MCF 10A (cell line): ENCODE measurements at regions not wholly inside any gene's neighbourhood (a gene's known extent, or its start where the extent isn't known, plus 50 kb on each side); places are given as distances from the start of the nearest gene placed in this dataset.

Experiments
- BruUV-seq: library from RNA; stranded (reverse); fragments of 400-500 nt; replicated peaks from 2 replicates; lab custom pipeline; 2021; lab: Mats Ljungman, UMichigan
- CTCF ChIA-PET: fragments of 300-600 bp; sonication (Branson Sonifier 250); formaldehyde crosslinking; extraction: SDS; loops from one replicate; lab custom pipeline; 2021; ENCODE audit warnings: antibody characterized with exemption, inconsistent platforms; lab: Yijun Ruan, JAX
- POLR2A ChIA-PET: fragments of 300-600, 350-650 bp; sonication (Branson Sonifier 250); formaldehyde crosslinking; extraction: SDS; loops from one replicate; lab custom pipeline; 2020; ENCODE audit warnings: antibody characterized with exemption, inconsistent platforms; lab: Yijun Ruan, JAX
- DNase-seq: peaks from one replicate; pipeline ENCODE4 v3.0.0-alpha.2; 2018; ENCODE audit not compliant: unreplicated experiment
- H3K27ac Mint-ChIP-seq: one replicate; pipeline ENCODE4 v1.8.0; 2022; ENCODE audit warnings: mild to moderate bottlenecking, low read depth, mixed read lengths; ENCODE audit not compliant: unreplicated experiment
- H3K27me3 Mint-ChIP-seq: one replicate; pipeline ENCODE4 v1.8.0; 2022; ENCODE audit warnings: mixed read lengths; ENCODE audit not compliant: insufficient read depth, unreplicated experiment
- H3K36me3 Mint-ChIP-seq: one replicate; pipeline ENCODE4 v1.8.0; 2022; ENCODE audit warnings: mild to moderate bottlenecking, moderate library complexity, mixed read lengths; ENCODE audit not compliant: insufficient read depth, unreplicated experiment
- H3K4me1 Mint-ChIP-seq: one replicate; pipeline ENCODE4 v1.8.0; 2022; ENCODE audit warnings: mixed read lengths; ENCODE audit not compliant: insufficient read depth, unreplicated experiment
- H3K4me3 Mint-ChIP-seq: one replicate; pipeline ENCODE4 v1.8.0; 2022; ENCODE audit warnings: mild to moderate bottlenecking, moderate library complexity, mixed read lengths; ENCODE audit not compliant: unreplicated experiment
- H3K9me3 Mint-ChIP-seq: one replicate; pipeline ENCODE4 v1.8.0; 2022; ENCODE audit warnings: mixed read lengths; ENCODE audit not compliant: unreplicated experiment
- intact Hi-C: fragments of 100-400 bp; cut with micrococcal nuclease; formaldehyde crosslinking; loops from 2 replicates; pipeline ENCODE4 v1.14.1; 2022
- TF ChIP-seq, protein P1 (sequence below): fragments of 200-600 bp; IDR thresholded peaks from one replicate; pipeline ENCODE4 v1.8.0; 2022; ENCODE audit warnings: antibody characterized with exemption, mild to moderate bottlenecking; ENCODE audit not compliant: unreplicated experiment

DNA sequence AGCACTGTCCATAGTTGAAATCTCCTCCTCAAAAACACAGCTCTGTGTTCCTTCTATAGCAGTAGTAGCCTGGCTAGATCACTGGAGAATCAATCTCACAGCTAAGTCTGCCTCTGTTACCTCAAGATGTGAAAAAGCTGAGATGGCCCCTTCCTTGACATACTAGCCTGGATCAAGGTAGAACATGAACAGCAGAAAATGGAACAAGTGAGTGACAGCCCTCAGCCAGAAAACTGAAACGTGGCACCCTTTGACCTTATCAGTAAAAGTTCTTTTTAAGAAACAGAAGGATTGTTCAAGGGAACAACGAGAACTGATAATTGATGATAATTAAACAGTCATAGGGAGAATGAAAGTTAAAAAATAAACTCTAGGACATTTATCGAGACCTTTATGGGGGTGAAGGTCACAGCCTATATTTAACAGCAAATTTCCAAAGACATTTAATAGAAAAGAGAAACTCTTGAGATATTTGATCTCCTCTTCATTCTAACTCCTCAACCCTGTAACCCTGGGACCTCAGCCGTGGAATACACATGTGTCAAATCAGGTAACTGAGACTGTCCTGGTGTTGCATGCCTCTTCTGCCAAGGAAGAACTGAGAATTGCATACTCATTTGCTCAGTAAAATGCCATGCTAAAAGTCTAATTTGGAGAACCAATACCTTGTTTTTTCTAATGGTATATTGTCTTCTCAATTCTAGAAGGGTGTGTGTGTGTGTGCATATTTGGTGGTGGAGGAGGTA is 258.0 kb upstream of the ATP2B1 start:
- Mint-ChIP-seq H3K36me3 (no peaks in the 10 kb centered on the region), H3K27ac (no peak overlapping the region), H3K27me3 (no peaks in the 10 kb centered on the region), H3K4me1 (peaks cover 22% of the 10 kb centered on the region), H3K9me3 (peaks cover 7% of the 10 kb centered on the region), H3K4me3 (no peak overlapping the region)
- BruUV-seq: no TSS peak
- intact Hi-C loops: no loop called here
- ChIA-PET CTCF (interaction anchor here (0.6 to 1.1 kb wide), 3 partner anchors 19 to 848 kb away, joined by 3 to 4 read pairs (median 3); no protein-coding TSS in a partner anchor), POLR2A (interaction anchor here (1.0 kb wide), 1 partner anchor 18 kb away, joined by 3 read pairs; no protein-coding TSS in a partner anchor)
- DNase-seq: no peak
- TF ChIP-seq, protein P1, sequence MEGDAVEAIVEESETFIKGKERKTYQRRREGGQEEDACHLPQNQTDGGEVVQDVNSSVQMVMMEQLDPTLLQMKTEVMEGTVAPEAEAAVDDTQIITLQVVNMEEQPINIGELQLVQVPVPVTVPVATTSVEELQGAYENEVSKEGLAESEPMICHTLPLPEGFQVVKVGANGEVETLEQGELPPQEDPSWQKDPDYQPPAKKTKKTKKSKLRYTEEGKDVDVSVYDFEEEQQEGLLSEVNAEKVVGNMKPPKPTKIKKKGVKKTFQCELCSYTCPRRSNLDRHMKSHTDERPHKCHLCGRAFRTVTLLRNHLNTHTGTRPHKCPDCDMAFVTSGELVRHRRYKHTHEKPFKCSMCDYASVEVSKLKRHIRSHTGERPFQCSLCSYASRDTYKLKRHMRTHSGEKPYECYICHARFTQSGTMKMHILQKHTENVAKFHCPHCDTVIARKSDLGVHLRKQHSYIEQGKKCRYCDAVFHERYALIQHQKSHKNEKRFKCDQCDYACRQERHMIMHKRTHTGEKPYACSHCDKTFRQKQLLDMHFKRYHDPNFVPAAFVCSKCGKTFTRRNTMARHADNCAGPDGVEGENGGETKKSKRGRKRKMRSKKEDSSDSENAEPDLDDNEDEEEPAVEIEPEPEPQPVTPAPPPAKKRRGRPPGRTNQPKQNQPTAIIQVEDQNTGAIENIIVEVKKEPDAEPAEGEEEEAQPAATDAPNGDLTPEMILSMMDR: no peak

DNA sequence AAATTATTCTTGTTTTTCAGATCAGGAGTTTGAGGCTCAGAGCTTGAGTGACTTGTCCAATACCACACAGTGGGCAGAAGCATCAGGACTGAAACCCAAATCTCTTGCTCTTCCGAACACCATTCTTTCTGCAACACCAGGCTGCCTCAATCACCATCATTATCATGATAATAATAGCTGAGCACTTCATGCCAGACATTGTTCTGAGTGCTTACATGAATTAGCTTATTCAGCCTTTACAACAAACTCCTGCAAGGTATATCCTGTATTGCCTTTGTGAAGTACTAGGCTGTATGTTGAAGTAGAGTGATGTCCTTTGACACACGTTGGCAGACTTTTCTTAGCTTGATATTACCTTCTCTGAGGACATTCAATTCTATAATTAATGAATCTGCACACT is 257.4 kb upstream of the ATP2B1 start:
- Mint-ChIP-seq H3K27ac (no peak overlapping the region), H3K9me3 (peaks cover 11% of the 10 kb centered on the region), H3K27me3 (no peaks in the 10 kb centered on the region), H3K4me3 (no peak overlapping the region), H3K36me3 (no peaks in the 10 kb centered on the region), H3K4me1 (peaks cover 26% of the 10 kb centered on the region)
- BruUV-seq: no TSS peak
- CTCF ChIA-PET: interaction anchor here (0.6 to 1.1 kb wide), 3 partner anchors 18 to 848 kb away, joined by 3 to 4 read pairs (median 3); no protein-coding TSS in a partner anchor
- intact Hi-C loops: no loop called here
- no peak for DNase-seq
- POLR2A ChIA-PET: interaction anchor here (1.0 kb wide), 1 partner anchor 17 kb away, joined by 3 read pairs; no protein-coding TSS in a partner anchor
- TF ChIP-seq, protein P1: no peak

DNA sequence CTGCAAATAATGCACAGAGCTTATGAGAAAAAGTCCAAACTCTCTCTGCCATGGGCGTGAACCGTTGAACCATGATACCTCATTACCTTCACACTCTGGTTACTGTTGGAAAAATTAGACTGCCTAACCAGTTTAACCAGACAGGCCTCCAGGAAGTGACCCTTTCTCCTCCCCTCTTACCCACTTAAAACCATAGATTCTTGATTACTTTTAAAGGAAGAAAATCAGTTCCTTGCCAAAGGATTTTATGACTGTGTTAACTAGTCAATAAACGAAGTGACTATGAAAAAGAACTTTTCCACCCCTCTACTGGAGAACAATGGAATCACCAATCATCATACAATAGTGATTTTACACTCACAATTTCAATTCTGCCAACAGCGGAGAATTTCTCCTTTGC is 254.0 kb upstream of the ATP2B1 start:
- peaks cover 7% of the 10 kb centered on the region for H3K9me3 Mint-ChIP-seq
- H3K27ac Mint-ChIP-seq: no peak overlapping the region
- POLR2A ChIA-PET: interaction anchor here (1.1 to 1.2 kb wide), 2 partner anchors 253 to 420 kb away, joined by 4 to 7 read pairs; no protein-coding TSS in a partner anchor
- no peaks in the 10 kb centered on the region for H3K27me3 Mint-ChIP-seq
- BruUV-seq: no TSS peak
- intact Hi-C loops: no loop called here
- H3K36me3 Mint-ChIP-seq: no peaks in the 10 kb centered on the region
- H3K4me1 Mint-ChIP-seq: peaks cover 17% of the 10 kb centered on the region
- H3K4me3 Mint-ChIP-seq: no peak overlapping the region
- no peak for DNase-seq
- TF ChIP-seq, protein P1: no peak
- CTCF ChIA-PET: interaction anchor here (0.6 to 1.0 kb wide), 2 partner anchors 112 to 257 kb away, joined by 3 read pairs; no protein-coding TSS in a partner anchor
